Mesendoderm (in vitro differentiated cells): ENCODE measurements at regions not wholly inside any gene's neighbourhood (a gene's known extent, or its start where the extent isn't known, plus 50 kb on each side); places are given as distances from the start of the nearest gene placed in this dataset.

ENCODE experiments used
- DNase-seq: peaks from one replicate; pipeline ENCODE4 v3.0.0; 2013
- H2AK5ac ChIP-seq: 2 replicates; pipeline ENCODE4 v1.6.1; 2013; ENCODE audit warnings: low read length, inconsistent platforms
- H2BK120ac ChIP-seq: 2 replicates; pipeline ENCODE4 v1.6.1; 2013; ENCODE audit warnings: low read depth, mild to moderate bottlenecking, low read length, moderate library complexity, mixed read lengths
- H2BK15ac ChIP-seq: replicated peaks from 2 replicates; pipeline ENCODE4 v1.6.1; 2013; ENCODE audit warnings: low read depth, mild to moderate bottlenecking, moderate library complexity
- H2BK5ac ChIP-seq: 2 replicates; pipeline ENCODE4 v1.6.1; 2013; ENCODE audit warnings: low read length, inconsistent platforms
- H3K18ac ChIP-seq: 2 replicates; pipeline ENCODE4 v1.6.1; 2013; ENCODE audit warnings: mild to moderate bottlenecking, low read length, mixed read lengths
- H3K23ac ChIP-seq: one replicate; pipeline ENCODE4 v1.6.1; 2013; ENCODE audit warnings: low read length
- H3K27ac ChIP-seq: 2 replicates; pipeline ENCODE4 v1.5.1; 2013; ENCODE audit warnings: low read depth, mild to moderate bottlenecking, inconsistent platforms, low read length, moderate library complexity
- H3K27me3 ChIP-seq: 2 replicates; pipeline ENCODE4 v1.6.1; 2013; ENCODE audit warnings: low read length, control low read depth, mild to moderate bottlenecking, inconsistent platforms; ENCODE audit not compliant: insufficient read depth, poor library complexity
- H3K36me3 ChIP-seq: 2 replicates; pipeline ENCODE4 v1.6.1; 2013; ENCODE audit warnings: low read length, inconsistent platforms; ENCODE audit not compliant: control insufficient read depth, insufficient read depth
- H3K4ac ChIP-seq: one replicate; pipeline ENCODE4 v1.6.1; 2013; ENCODE audit warnings: low read depth, mild to moderate bottlenecking, low read length, moderate library complexity
- H3K4me1 ChIP-seq: 2 replicates; pipeline ENCODE4 v1.6.1; 2013; ENCODE audit warnings: low read depth, low read length, inconsistent platforms; ENCODE audit not compliant: control insufficient read depth
- H3K4me2 ChIP-seq: 2 replicates; pipeline ENCODE4 v1.6.1; 2013; ENCODE audit warnings: low read length
- H3K4me3 ChIP-seq: 2 replicates; pipeline ENCODE4 v1.5.1; 2013; ENCODE audit warnings: mild to moderate bottlenecking, low read length
- H3K56ac ChIP-seq: one replicate; pipeline ENCODE4 v1.6.1; 2013; ENCODE audit warnings: low read length
- H3K79me1 ChIP-seq: 2 replicates; pipeline ENCODE4 v1.6.1; 2013; ENCODE audit warnings: low read length, inconsistent platforms
- H3K79me2 ChIP-seq: 2 replicates; pipeline ENCODE4 v1.6.1; 2013; ENCODE audit warnings: mild to moderate bottlenecking, low read length; ENCODE audit not compliant: control insufficient read depth, insufficient read depth
- H3K9ac ChIP-seq: 2 replicates; pipeline ENCODE4 v1.6.1; 2013; ENCODE audit warnings: low read length, inconsistent platforms
- H4K5ac ChIP-seq: one replicate; pipeline ENCODE4 v1.6.1; 2013; ENCODE audit warnings: low read length
- H4K8ac ChIP-seq: one replicate; pipeline ENCODE4 v1.6.1; 2013; ENCODE audit warnings: low read depth, mild to moderate bottlenecking, control low read depth, low read length, moderate library complexity
- WGBS: extraction: QIAGEN DNeasy Blood & Tissue Kit; methylation state at CpG from one replicate; pipeline ENCODE4 v1.1.7; 2013; ENCODE audit warnings: low lambda C conversion rate, missing lambda C conversion rate; ENCODE audit not compliant: insufficient coverage; ENCODE audit errors: extremely low coverage; 5-methylcytosine and 5-hydroxymethylcytosine counted together

DNA sequence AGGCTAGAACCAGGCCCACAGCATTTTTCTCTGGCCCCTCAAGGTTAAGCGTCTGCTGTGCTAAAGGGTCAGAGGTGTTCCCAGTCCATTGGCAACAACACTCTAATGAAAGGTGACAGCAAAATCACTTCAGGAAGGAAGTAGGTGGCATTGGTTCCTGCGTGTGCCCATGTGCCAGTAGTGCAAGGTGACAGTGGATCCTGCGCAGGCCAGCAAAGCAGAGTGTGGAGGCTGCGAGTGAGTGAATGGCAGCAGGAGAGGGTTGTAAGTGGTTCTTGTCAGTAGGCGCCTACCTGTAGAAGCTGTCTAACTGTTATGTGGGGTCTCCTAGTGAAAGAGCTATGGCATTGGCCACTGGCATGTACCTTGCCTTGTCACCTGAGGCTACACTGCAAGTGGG lies 898.2 kb upstream of the TYRP1 start:
- Histone ChIP-seq H3K4me2 (no peak overlapping the region), H3K4ac (no peak overlapping the region), H3K56ac (no peak overlapping the region), H4K5ac (no peak overlapping the region), H2BK120ac (no peak overlapping the region), H2AK5ac (no peak overlapping the region), H3K4me3 (no peak overlapping the region), H3K27me3 (no peaks in the 10 kb centered on the region), H2BK5ac (no peak overlapping the region), H3K9ac (no peak overlapping the region), H3K4me1 (no peaks in the 10 kb centered on the region), H3K27ac (no peak overlapping the region), H3K79me1 (no peaks in the 10 kb centered on the region), H3K79me2 (no peaks in the 10 kb centered on the region), H3K23ac (no peak overlapping the region), H2BK15ac (no peak overlapping the region), H3K18ac (no peak overlapping the region), H3K36me3 (no peaks in the 10 kb centered on the region), H4K8ac (no peak overlapping the region)
- WGBS: no CpG with 5 or more reads among the region's 5 CpGs
- DNase-seq: no peak

DNA sequence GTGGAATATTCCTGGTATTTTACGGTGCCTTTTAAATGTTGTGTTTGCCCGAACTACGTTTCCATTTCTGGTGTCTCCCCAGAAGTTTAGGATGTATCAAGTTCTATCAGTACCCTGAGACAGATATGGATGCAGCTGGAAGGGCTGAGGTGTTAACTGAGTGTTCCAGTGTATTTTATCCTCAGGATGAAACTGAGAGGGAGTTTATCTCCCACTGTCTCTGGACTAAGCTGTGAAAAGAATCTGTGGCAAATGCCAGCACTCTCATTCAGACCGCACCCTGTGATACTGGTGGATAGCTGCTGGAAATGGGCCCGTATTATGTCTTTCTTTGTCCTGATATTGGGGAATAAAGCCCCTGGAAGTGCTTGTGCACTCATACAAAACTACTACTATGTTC lies 887.2 kb upstream of the TYRP1 start:
- no peak overlapping the region for H3K27ac ChIP-seq
- WGBS: no CpG with 5 or more reads among the region's 5 CpGs
- no peak overlapping the region for H4K5ac ChIP-seq
- H3K56ac ChIP-seq: no peak overlapping the region
- no peaks in the 10 kb centered on the region for H3K36me3 ChIP-seq
- H3K4me3 ChIP-seq: no peak overlapping the region
- no peak overlapping the region for H2BK120ac ChIP-seq
- H2BK5ac ChIP-seq: no peak overlapping the region
- H3K4me2 ChIP-seq: no peak overlapping the region
- no peaks in the 10 kb centered on the region for H3K79me1 ChIP-seq
- no peak overlapping the region for H3K18ac ChIP-seq
- H2AK5ac ChIP-seq: no peak overlapping the region
- no peak overlapping the region for H3K4ac ChIP-seq
- H3K27me3 ChIP-seq: no peaks in the 10 kb centered on the region
- H3K4me1 ChIP-seq: no peaks in the 10 kb centered on the region
- H4K8ac ChIP-seq: no peak overlapping the region
- no peak overlapping the region for H3K9ac ChIP-seq
- no peak overlapping the region for H3K23ac ChIP-seq
- H2BK15ac ChIP-seq: no peak overlapping the region
- no peaks in the 10 kb centered on the region for H3K79me2 ChIP-seq
- no peak for DNase-seq

GRCh38 chr9:11821306-11821975 lies 871.7 kb upstream of the TYRP1 start:
- Histone ChIP-seq H3K4me1 (no peaks in the 10 kb centered on the region), H4K8ac (no peak overlapping the region), H2AK5ac (no peak overlapping the region), H3K4ac (no peak overlapping the region), H4K5ac (no peak overlapping the region), H3K18ac (no peak overlapping the region), H3K4me3 (no peak overlapping the region), H3K4me2 (no peak overlapping the region), H3K27ac (no peak overlapping the region), H3K9ac (no peak overlapping the region), H3K56ac (no peak overlapping the region), H3K36me3 (no peaks in the 10 kb centered on the region), H2BK15ac (no peak overlapping the region), H3K79me1 (no peaks in the 10 kb centered on the region), H2BK120ac (no peak overlapping the region), H2BK5ac (no peak overlapping the region), H3K27me3 (no peaks in the 10 kb centered on the region), H3K79me2 (no peaks in the 10 kb centered on the region), H3K23ac (no peak overlapping the region)
- DNase-seq: no peak
- WGBS: no CpG with 5 or more reads among the region's 7 CpGs

DNA sequence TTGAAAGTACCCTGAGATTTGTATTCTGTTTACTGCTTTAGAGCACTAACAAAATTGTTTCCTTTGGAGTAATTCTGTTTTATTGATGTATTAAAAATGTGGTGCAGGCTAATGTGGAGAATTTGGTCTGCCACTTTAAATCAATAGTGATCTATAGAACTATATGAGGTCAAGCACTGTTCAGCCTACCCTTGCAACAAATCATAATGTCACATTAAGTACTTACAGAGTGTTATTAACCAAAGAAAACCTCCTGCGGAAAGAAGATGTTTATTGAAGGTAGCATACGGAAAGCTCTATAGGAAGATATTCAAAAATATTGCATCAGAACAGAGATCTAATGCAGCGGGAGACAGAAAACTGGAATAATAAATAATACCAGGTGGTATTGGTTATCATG lies 865.0 kb upstream of the TYRP1 start:
- H3K23ac ChIP-seq: no peak overlapping the region
- H4K8ac ChIP-seq: no peak overlapping the region
- H3K4me2 ChIP-seq: no peak overlapping the region
- no peak overlapping the region for H2AK5ac ChIP-seq
- no peak overlapping the region for H3K27ac ChIP-seq
- no peak overlapping the region for H2BK120ac ChIP-seq
- H3K79me1 ChIP-seq: no peaks in the 10 kb centered on the region
- H4K5ac ChIP-seq: no peak overlapping the region
- no peaks in the 10 kb centered on the region for H3K4me1 ChIP-seq
- H3K56ac ChIP-seq: no peak overlapping the region
- no peak overlapping the region for H3K4me3 ChIP-seq
- H2BK15ac ChIP-seq: no peak overlapping the region
- H3K4ac ChIP-seq: no peak overlapping the region
- no peaks in the 10 kb centered on the region for H3K36me3 ChIP-seq
- H3K79me2 ChIP-seq: no peaks in the 10 kb centered on the region
- H3K18ac ChIP-seq: no peak overlapping the region
- H2BK5ac ChIP-seq: no peak overlapping the region
- H3K27me3 ChIP-seq: no peaks in the 10 kb centered on the region
- DNase-seq: no peak
- H3K9ac ChIP-seq: no peak overlapping the region
- no CpG with 5 or more reads among the region's 3 CpGs for WGBS

DNA sequence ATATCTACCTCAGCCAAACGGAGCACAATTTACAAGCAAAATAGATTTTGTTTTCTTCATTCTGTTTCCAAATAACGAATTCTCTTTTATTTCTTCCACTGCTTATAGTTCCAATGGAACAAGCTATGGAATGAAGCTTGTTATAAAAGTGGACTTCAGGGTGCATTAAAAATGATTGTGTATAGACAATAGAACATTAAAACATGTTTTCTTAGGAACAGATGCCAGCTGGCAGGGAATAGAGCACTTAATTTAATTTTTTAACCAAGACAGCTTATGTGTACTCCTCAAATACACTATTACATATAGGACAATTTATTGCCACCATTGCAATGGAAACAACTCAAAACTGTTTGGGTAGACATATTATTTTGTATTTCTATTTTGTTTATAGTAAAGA lies 860.1 kb upstream of the TYRP1 start:
- Histone ChIP-seq H2BK15ac (no peak overlapping the region), H3K4me1 (no peaks in the 10 kb centered on the region), H3K27ac (no peak overlapping the region), H3K18ac (no peak overlapping the region), H2BK5ac (no peak overlapping the region), H3K27me3 (no peaks in the 10 kb centered on the region), H3K36me3 (no peaks in the 10 kb centered on the region), H4K8ac (no peak overlapping the region), H3K4me3 (no peak overlapping the region), H3K9ac (no peak overlapping the region), H2AK5ac (no peak overlapping the region), H4K5ac (no peak overlapping the region), H2BK120ac (no peak overlapping the region), H3K79me2 (no peaks in the 10 kb centered on the region), H3K79me1 (no peaks in the 10 kb centered on the region), H3K23ac (no peak overlapping the region), H3K4ac (no peak overlapping the region), H3K56ac (no peak overlapping the region), H3K4me2 (no peak overlapping the region)
- DNase-seq: no peak
- WGBS: no CpG with 5 or more reads among the region's 2 CpGs

- Histone ChIP-seq H4K5ac (no peak overlapping the region), H3K23ac (no peak overlapping the region), H4K8ac (no peak overlapping the region), H3K9ac (no peak overlapping the region), H3K27me3 (no peaks in the 10 kb centered on the region), H3K4me3 (no peak overlapping the region), H3K79me2 (no peaks in the 10 kb centered on the region), H3K4me1 (no peaks in the 10 kb centered on the region), H2BK120ac (no peak overlapping the region), H2BK15ac (no peak overlapping the region), H3K4me2 (no peak overlapping the region), H3K4ac (no peak overlapping the region), H3K79me1 (no peaks in the 10 kb centered on the region), H2AK5ac (no peak overlapping the region), H3K27ac (no peak overlapping the region), H3K36me3 (no peaks in the 10 kb centered on the region), H3K18ac (no peak overlapping the region), H2BK5ac (no peak overlapping the region), H3K56ac (no peak overlapping the region)
- no CpG with 5 or more reads among the region's 1 CpG for WGBS
- no peak for DNase-seq
Measured at GRCh38 chr9:11868795-11869194, 824.4 kb upstream of the TYRP1 start.
